K562 (cell line): ENCODE measurements at regions not wholly inside any gene's neighbourhood (a gene's known extent, or its start where the extent isn't known, plus 50 kb on each side); places are given as distances from the start of the nearest gene placed in this dataset.

Experiments used
- ATAC-seq: fragments of 200-7000 bp; cut with Tn5 transposase; 3 replicates; pipeline ENCODE4 v1.9.1; 2020; ENCODE audit warnings: moderate library complexity
- BruUV-seq: library from RNA; stranded (reverse); fragments of 400-500 nt; replicated peaks from 2 replicates; lab custom pipeline; 2021; lab: Mats Ljungman, UMichigan
- CTCF ChIA-PET: fragments of 300-600 bp; formaldehyde crosslinking; extraction: SDS; loops from one replicate; lab custom pipeline; 2021; ENCODE audit warnings: low intra/inter-chr PET ratio; lab: Yijun Ruan, JAX
- POLR2A ChIA-PET: fragments of 300-600, 350-650 bp; sonication (Branson Sonifier 250); formaldehyde crosslinking; extraction: SDS; loops from one replicate; lab custom pipeline; 2021; ENCODE audit warnings: antibody characterized with exemption, inconsistent platforms; lab: Yijun Ruan, JAX
- DNase-seq, 4 experiments: peaks; one replicate each; pipeline versions ENCODE4 v3.0.0 to v3.0.0-alpha.2; 2011 to 2018; ENCODE audit warnings: low spot score in 3 of 4, mixed read lengths in 3 of 4; ENCODE audit errors: extremely low read depth in 1 of 4
- FAIRE-seq: peaks from 2 replicates; lab custom pipeline; 2011; peaks lifted over from hg19 to GRCh38; lab: Jason Lieb, UNC
- H2AFZ ChIP-seq: 2 replicates; pipeline ENCODE4 v1.6.0; 2011; ENCODE audit warnings: low read depth, low read length, control low read depth, inconsistent platforms
- H3K27ac ChIP-seq: fragments of 200-600 bp; 3 replicates; pipeline ENCODE4 v1.8.0; 2011; ENCODE audit warnings: low read depth, mild to moderate bottlenecking, control low read depth, inconsistent platforms, low read length, moderate library complexity, mixed read lengths; ENCODE audit errors: extremely low read depth
- H3K27me3 ChIP-seq, 2 experiments: fragments of 300-600 bp in 1 of 2; 2 replicates in 1 of 2; 3 replicates in 1 of 2; pipeline versions ENCODE4 v1.6.0 to v1.8.0; 2011; ENCODE audit warnings: inconsistent platforms in 2 of 2, low read length in 2 of 2, mild to moderate bottlenecking in 1 of 2, mixed read lengths in 1 of 2, moderate library complexity in 1 of 2; ENCODE audit not compliant: control insufficient read depth in 2 of 2, insufficient read depth in 2 of 2
- H3K36me3 ChIP-seq: fragments of 300-600 bp; 3 replicates; pipeline ENCODE4 v1.8.0; 2011; ENCODE audit warnings: mild to moderate bottlenecking, low read length, inconsistent platforms; ENCODE audit not compliant: control insufficient read depth, insufficient read depth
- H3K4me1 ChIP-seq, 2 experiments: fragments of 200-600 bp in 1 of 2; replicated peaks in 1 of 2; 2 replicates in 1 of 2; 3 replicates in 1 of 2; pipeline versions ENCODE4 v1.5.1 to v1.8.0; 2011; ENCODE audit warnings: inconsistent platforms in 2 of 2, low read length in 2 of 2, mild to moderate bottlenecking in 1 of 2, mixed read lengths in 1 of 2, moderate library complexity in 1 of 2; ENCODE audit not compliant: control insufficient read depth in 2 of 2, insufficient read depth in 2 of 2
- H3K4me2 ChIP-seq: 2 replicates; pipeline ENCODE4 v1.6.1; 2011; ENCODE audit warnings: low read length, control low read depth, inconsistent platforms, mixed read lengths; ENCODE audit not compliant: insufficient read depth
- H3K4me3 ChIP-seq: fragments of 200-600 bp; sonication (generic), shearing (Covaris generic); 2 replicates; pipeline ENCODE4 v1.5.1; 2016; ENCODE audit warnings: control low read depth, inconsistent platforms
- H3K79me2 ChIP-seq: fragments of 200-600 bp; 3 replicates; pipeline ENCODE4 v1.8.0; 2011; ENCODE audit warnings: low read length, inconsistent platforms; ENCODE audit not compliant: control insufficient read depth, insufficient read depth
- H3K9ac ChIP-seq, 2 experiments: 2 replicates each; pipeline versions ENCODE4 v1.6.0 to v1.6.1; 2011; ENCODE audit warnings: low read depth in 2 of 2, low read length in 2 of 2, control low read depth in 1 of 2, inconsistent platforms in 1 of 2, mild to moderate bottlenecking in 1 of 2, mixed read lengths in 1 of 2; ENCODE audit not compliant: insufficient read depth in 1 of 2
- H3K9me1 ChIP-seq: one replicate; pipeline ENCODE4 v1.6.0; 2011; ENCODE audit warnings: inconsistent platforms, mild to moderate bottlenecking, low read length, moderate library complexity; ENCODE audit not compliant: control insufficient read depth, insufficient read depth
- H3K9me3 ChIP-seq: replicated peaks from 2 replicates; pipeline ENCODE4 v1.5.1; 2011; ENCODE audit warnings: low read depth, low read length, inconsistent platforms; ENCODE audit not compliant: control insufficient read depth, insufficient read depth
- H4K20me1 ChIP-seq: replicated peaks from 2 replicates; pipeline ENCODE4 v1.6.1; 2011; ENCODE audit warnings: low read length, inconsistent platforms, mixed read lengths; ENCODE audit not compliant: control insufficient read depth, insufficient read depth
- MYBL2 ChIP-seq, 2 experiments: fragments of 450-650 bp in 1 of 2; sonication (generic) in 1 of 2; formaldehyde crosslinking in 1 of 2; IDR thresholded peaks; 2 replicates each; pipeline versions ENCODE4 v1.6.1 to v1.8.1; 2017 to 2022; ENCODE audit warnings: borderline replicate concordance in 1 of 2, inconsistent platforms in 1 of 2, low read depth in 1 of 2, mild to moderate bottlenecking in 1 of 2, missing genetic modification reagents in 1 of 2, moderate library complexity in 1 of 2
- MYNN ChIP-seq, 2 experiments: sonication (generic); formaldehyde crosslinking in 1 of 2; IDR thresholded peaks; 2 replicates each; pipeline versions ENCODE4 v1.5.0 to v1.6.1; 2016 to 2020; ENCODE audit warnings: antibody characterized with exemption in 1 of 2, missing genetic modification reagents in 1 of 2
- TBL1XR1 ChIP-seq, 2 experiments: IDR thresholded peaks; 2 replicates each; pipeline ENCODE4 v1.6.1; 2012; ENCODE audit warnings: improper control_type of control experiment in 2 of 2, low read length in 2 of 2, mild to moderate bottlenecking in 1 of 2
- WGBS: fragments of 100-300 bp; shearing (Covaris generic); methylation state at CpG from one replicate; pipeline ENCODE4 v1.1.6; 2016; ENCODE audit warnings: low coverage, mixed read lengths; ENCODE audit not compliant: insufficient coverage; ENCODE audit errors: missing lambda C conversion rate; 5-methylcytosine and 5-hydroxymethylcytosine counted together
- in situ Hi-C: fragments of 300-500 bp; cut with MboI; formaldehyde crosslinking; loops from 4 replicates; pipeline ENCODE4 v1.15.0; 2018; ENCODE audit warnings: inconsistent platforms, mixed read lengths
- intact Hi-C: fragments of 100-400 bp; cut with micrococcal nuclease; formaldehyde crosslinking; loops from 2 replicates; pipeline ENCODE4 v1.14.2; 2022
- TF ChIP-seq, protein P1 (sequence below): IDR thresholded peaks from 2 replicates; pipeline ENCODE4 v1.6.1; 2011; ENCODE audit warnings: borderline replicate concordance, low read depth, mild to moderate bottlenecking, moderate library complexity, low read length; ENCODE audit not compliant: insufficient read depth, poor library complexity, severe bottlenecking

GRCh38 chr9:89940625-89941024, 335.8 kb downstream of the GADD45G start:
- H3K36me3 ChIP-seq: no peaks in the 10 kb centered on the region
- no peak overlapping the region for H3K9ac ChIP-seq
- H3K9me1 ChIP-seq: no peaks in the 10 kb centered on the region
- BruUV-seq: no TSS peak
- H3K4me2 ChIP-seq: no peak overlapping the region
- no peak for ATAC-seq
- no peak overlapping the region for H3K4me3 ChIP-seq
- in situ Hi-C loops: no loop called here
- no peak overlapping the region for H2AFZ ChIP-seq
- no peak for DNase-seq
- H4K20me1 ChIP-seq: no peaks in the 10 kb centered on the region
- CTCF ChIA-PET: no interaction called here
- no peaks in the 10 kb centered on the region for H3K79me2 ChIP-seq
- peaks cover 0 to 8% of the 10 kb centered on the region in 2 experiments; a peak in 2 of 5 replicates for H3K27me3 ChIP-seq
- H3K27ac ChIP-seq: no peak overlapping the region
- WGBS: 0% methylated on average over 5 of the region's 5 CpGs
- H3K4me1 ChIP-seq: no peaks in the 10 kb centered on the region
- TF ChIP-seq MYNN (IDR thresholded peaks at IDR 0.05): no peak
- no peak for TF ChIP-seq MYNN (CRISPR knock-in tag; IDR thresholded peaks at IDR 0.05)
- no peak for TF ChIP-seq TBL1XR1 (IDR thresholded peaks at IDR 0.05; ENCODE audit: low read length in 2 of 2)
- TF ChIP-seq, protein P1, sequence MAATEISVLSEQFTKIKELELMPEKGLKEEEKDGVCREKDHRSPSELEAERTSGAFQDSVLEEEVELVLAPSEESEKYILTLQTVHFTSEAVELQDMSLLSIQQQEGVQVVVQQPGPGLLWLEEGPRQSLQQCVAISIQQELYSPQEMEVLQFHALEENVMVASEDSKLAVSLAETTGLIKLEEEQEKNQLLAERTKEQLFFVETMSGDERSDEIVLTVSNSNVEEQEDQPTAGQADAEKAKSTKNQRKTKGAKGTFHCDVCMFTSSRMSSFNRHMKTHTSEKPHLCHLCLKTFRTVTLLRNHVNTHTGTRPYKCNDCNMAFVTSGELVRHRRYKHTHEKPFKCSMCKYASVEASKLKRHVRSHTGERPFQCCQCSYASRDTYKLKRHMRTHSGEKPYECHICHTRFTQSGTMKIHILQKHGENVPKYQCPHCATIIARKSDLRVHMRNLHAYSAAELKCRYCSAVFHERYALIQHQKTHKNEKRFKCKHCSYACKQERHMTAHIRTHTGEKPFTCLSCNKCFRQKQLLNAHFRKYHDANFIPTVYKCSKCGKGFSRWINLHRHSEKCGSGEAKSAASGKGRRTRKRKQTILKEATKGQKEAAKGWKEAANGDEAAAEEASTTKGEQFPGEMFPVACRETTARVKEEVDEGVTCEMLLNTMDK: no peak
- no peak for TF ChIP-seq MYBL2 (IDR thresholded peaks at IDR 0.05; ENCODE audit: low read depth)
- TF ChIP-seq MYBL2 (CRISPR knock-in tag; IDR thresholded peaks at IDR 0.05; ENCODE audit: borderline replicate concordance): no peak
- TF ChIP-seq, all 486 proteins: peak for 0
- intact Hi-C loops: no loop called here
- POLR2A ChIA-PET: interaction anchor here (0.6 to 0.8 kb wide), 2 partner anchors 42 to 317 kb away, joined by 3 read pairs; no protein-coding TSS in a partner anchor
- no peaks in the 10 kb centered on the region for H3K9me3 ChIP-seq
- FAIRE-seq: no peak
